Progenitor cell of endocrine pancreas (in vitro differentiated cells): ENCODE measurements at regions not wholly inside any gene's neighbourhood (a gene's known extent, or its start where the extent isn't known, plus 50 kb on each side); places are given as distances from the start of the nearest gene placed in this dataset.
"Not testable (repeated sequence)": the region's sequence is repeated elsewhere in the genome, so short reads cannot be mapped to it uniquely, and the experiment has no call there.

Source experiments
- DNase-seq: peaks from one replicate; pipeline ENCODE4 v3.0.0; 2021; ENCODE audit warnings: low spot score; ENCODE audit not compliant: unreplicated experiment
- H3K27ac Mint-ChIP-seq: 2 replicates; pipeline ENCODE4 v1.8.0; 2021; ENCODE audit warnings: mild to moderate bottlenecking, moderate library complexity, mixed read lengths
- H3K27me3 Mint-ChIP-seq: 2 replicates; pipeline ENCODE4 v1.8.0; 2021; ENCODE audit warnings: mixed read lengths
- H3K36me3 Mint-ChIP-seq: 2 replicates; pipeline ENCODE4 v1.8.0; 2022; ENCODE audit warnings: mixed read lengths; ENCODE audit not compliant: insufficient read depth
- H3K4me1 Mint-ChIP-seq: 2 replicates; pipeline ENCODE4 v1.8.0; 2021; ENCODE audit warnings: low read depth, mixed read lengths
- H3K4me3 Mint-ChIP-seq: 2 replicates; pipeline ENCODE4 v1.8.0; 2021; ENCODE audit warnings: low read depth, mild to moderate bottlenecking, moderate library complexity, mixed read lengths
- H3K9me3 Mint-ChIP-seq: 2 replicates; pipeline ENCODE4 v1.8.0; 2021; ENCODE audit warnings: low read depth, mixed read lengths
- CTCF ChIP-seq: fragments of 200-600 bp; sonication (generic); IDR thresholded peaks from one replicate; pipeline ENCODE4 v1.5.0; 2021; ENCODE audit warnings: antibody characterized with exemption, mild to moderate bottlenecking; ENCODE audit not compliant: unreplicated experiment

DNA sequence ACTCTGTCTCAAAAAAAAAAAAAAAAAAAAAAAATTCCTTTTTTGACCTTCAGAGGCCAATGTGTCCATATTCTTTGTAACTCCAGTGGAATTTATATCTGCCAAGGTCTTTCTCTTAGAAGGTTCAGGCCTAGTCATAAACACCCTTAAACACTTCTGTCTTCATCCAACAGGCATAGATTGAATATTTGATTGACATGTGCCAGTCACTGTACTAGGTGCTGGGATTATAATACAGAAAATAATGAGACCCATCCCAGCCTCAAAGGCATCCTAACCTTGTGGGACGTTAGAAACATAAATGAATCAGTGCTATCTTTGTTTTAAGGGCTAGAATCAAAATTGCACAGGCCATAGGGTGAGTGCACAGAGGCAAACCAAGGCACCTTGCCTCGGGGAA is 62.9 kb upstream of the SERBP1 start:
- Mint-ChIP-seq H3K4me1 (no peaks in the 10 kb centered on the region), H3K4me3 (no peak overlapping the region), H3K27ac (no peak overlapping the region), H3K9me3 (no peaks in the 10 kb centered on the region), H3K27me3 (no peaks in the 10 kb centered on the region), H3K36me3 (no peaks in the 10 kb centered on the region)
- no peak for DNase-seq
- TF ChIP-seq CTCF: no peak

GRCh38 chr1:67495327-67495726 is 65.1 kb upstream of the SERBP1 start:
- no peak for TF ChIP-seq CTCF
- Mint-ChIP-seq H3K27ac (no peak overlapping the region), H3K36me3 (no peaks in the 10 kb centered on the region), H3K27me3 (no peaks in the 10 kb centered on the region), H3K4me3 (no peak overlapping the region), H3K4me1 (no peaks in the 10 kb centered on the region), H3K9me3 (no peaks in the 10 kb centered on the region)
- DNase-seq: no peak

GRCh38 chr1:67496329-67496728 is 66.1 kb upstream of the SERBP1 start:
- DNase-seq: no peak
- no peak for TF ChIP-seq CTCF
- Mint-ChIP-seq H3K27ac (no peak overlapping the region), H3K4me1 (no peaks in the 10 kb centered on the region), H3K36me3 (no peaks in the 10 kb centered on the region), H3K9me3 (no peaks in the 10 kb centered on the region), H3K27me3 (peaks cover 6% of the 10 kb centered on the region), H3K4me3 (no peak overlapping the region)

DNA sequence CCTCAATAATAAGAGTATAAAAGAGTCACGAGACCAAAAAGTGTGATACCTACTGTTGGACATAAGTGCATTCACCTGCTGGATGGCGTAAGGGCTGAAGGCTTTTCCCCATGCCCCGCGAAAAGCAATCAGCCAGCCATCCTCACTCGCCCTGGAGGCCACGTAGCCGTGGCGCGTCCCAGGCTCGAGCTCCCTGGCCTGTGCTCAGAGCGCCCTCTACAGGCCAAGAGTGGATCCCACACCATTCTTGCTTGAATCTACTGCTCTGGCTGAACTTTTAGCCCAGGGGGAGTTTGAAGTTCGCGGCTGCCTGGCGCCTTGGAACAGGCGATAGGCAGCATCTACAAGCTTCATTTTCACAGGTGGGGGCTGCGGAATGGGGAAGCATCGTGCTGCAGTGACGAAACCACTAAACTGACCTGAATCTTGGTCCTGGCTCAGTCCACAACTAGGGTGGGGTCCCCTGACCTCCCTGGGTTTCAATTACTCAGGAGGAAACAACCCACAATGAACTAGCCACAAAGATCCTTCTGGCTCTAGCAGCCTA is 70.3 kb upstream of the SERBP1 start:
- H3K4me3 Mint-ChIP-seq: no peak overlapping the region

GRCh38 chr1:67503974-67504373 is 73.8 kb upstream of the SERBP1 start:
- TF ChIP-seq CTCF: no peak
- no peak for DNase-seq
- Mint-ChIP-seq H3K4me1 (no peaks in the 10 kb centered on the region), H3K27ac (no peak overlapping the region), H3K36me3 (no peaks in the 10 kb centered on the region), H3K9me3 (no peaks in the 10 kb centered on the region), H3K27me3 (peaks cover 19% of the 10 kb centered on the region), H3K4me3 (no peak overlapping the region)

More for the DNA sequence above, 70.3 kb upstream of the SERBP1 start:
- Mint-ChIP-seq H3K27me3 (peaks cover 19% of the 10 kb centered on the region), H3K9me3 (no peaks in the 10 kb centered on the region), H3K27ac (no peak overlapping the region), H3K36me3 (no peaks in the 10 kb centered on the region), H3K4me1 (no peaks in the 10 kb centered on the region)
- peak; percentile 99 for TF ChIP-seq CTCF
- peak; percentile 88 for DNase-seq

- H3K27me3 Mint-ChIP-seq: not testable (repeated sequence)
Observed at GRCh38 chr1:67513392-67514294, 83.4 kb upstream of the SERBP1 start.

More at GRCh38 chr1:67513392-67514294, 83.4 kb upstream of the SERBP1 start:
- peaks cover 22% of the 10 kb centered on the region for H3K9me3 Mint-ChIP-seq
- not testable (repeated sequence) for DNase-seq, H3K36me3 Mint-ChIP-seq, H3K4me3 Mint-ChIP-seq, H3K4me1 Mint-ChIP-seq
- H3K27ac Mint-ChIP-seq: peak overlapping the region; percentile 84
